A673 (cell line): ENCODE measurements at regions not wholly inside any gene's neighbourhood (a gene's known extent, or its start where the extent isn't known, plus 50 kb on each side); places are given as distances from the start of the nearest gene placed in this dataset.

ENCODE experiments used
- CTCF ChIP-seq: fragments of 300-800, 200-600 bp; sonication (generic); conservative IDR thresholded peaks from 2 replicates; pipeline ENCODE4 v1.5.1; 2017; ENCODE audit warnings: low read depth, mild to moderate bottlenecking, antibody characterized with exemption, low read length, moderate library complexity, mixed read lengths
- EZH2 ChIP-seq: fragments of 200-600 bp; sonication (generic); IDR thresholded peaks from 2 replicates; pipeline ENCODE4 v1.6.1; 2017; ENCODE audit warnings: borderline replicate concordance, low read depth, mild to moderate bottlenecking, mixed read lengths, antibody characterized with exemption, low read length; ENCODE audit not compliant: poor library complexity, severe bottlenecking

- TF ChIP-seq CTCF (no peak), EZH2 (no peak)
Measured at GRCh38 chr14:99055816-99056215, 216.2 kb downstream of the BCL11B start.
